Glomerular visceral epithelial cell (primary cell): ENCODE measurements at regions not wholly inside any gene's neighbourhood (a gene's known extent, or its start where the extent isn't known, plus 50 kb on each side); places are given as distances from the start of the nearest gene placed in this dataset.

ENCODE experiments used
- DNase-seq: peaks from one replicate; pipeline ENCODE4 v3.0.0-alpha.2; 2016; ENCODE audit errors: extremely low spot score

DNA sequence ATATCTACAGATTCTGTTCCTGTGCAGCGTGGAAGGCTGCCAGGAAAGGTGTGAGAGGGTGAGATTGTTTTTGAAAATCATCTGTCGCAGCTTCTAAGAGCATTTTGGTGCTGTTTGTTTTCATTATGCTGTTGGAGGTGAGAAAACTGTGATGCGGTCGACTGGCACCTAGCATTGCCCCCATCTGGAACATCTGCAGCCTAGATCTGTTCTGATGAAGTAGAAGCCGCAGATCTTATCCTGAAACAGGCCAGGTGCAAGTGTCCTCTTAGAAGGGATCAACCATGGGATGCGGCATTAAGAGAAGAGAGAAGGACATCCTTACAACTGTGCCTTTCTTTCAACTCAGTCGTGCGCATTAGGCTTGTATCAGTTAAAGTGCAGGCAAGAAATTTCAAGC, 167.3 kb downstream of the CDH26 start:
- no peak for DNase-seq

DNA sequence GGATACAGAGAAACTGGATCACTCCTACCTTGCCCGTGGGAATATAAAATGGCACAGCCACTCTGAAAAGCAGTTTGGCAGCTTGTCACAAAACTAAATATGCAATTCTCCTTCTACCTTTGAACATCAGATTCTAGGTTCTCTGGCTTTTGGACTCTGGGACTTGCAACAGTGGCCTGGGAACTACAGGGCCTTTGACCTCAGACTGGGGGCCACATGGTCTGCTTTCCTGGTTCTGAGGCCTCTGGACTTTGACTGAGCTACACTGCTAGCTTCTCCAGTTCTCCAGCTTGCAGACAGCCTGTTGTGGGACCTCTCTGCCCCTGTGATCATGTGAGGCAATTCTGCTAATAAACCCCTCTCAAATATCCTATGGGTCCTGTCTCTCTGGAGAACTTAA, 168.8 kb downstream of the CDH26 start:
- no peak for DNase-seq

DNA sequence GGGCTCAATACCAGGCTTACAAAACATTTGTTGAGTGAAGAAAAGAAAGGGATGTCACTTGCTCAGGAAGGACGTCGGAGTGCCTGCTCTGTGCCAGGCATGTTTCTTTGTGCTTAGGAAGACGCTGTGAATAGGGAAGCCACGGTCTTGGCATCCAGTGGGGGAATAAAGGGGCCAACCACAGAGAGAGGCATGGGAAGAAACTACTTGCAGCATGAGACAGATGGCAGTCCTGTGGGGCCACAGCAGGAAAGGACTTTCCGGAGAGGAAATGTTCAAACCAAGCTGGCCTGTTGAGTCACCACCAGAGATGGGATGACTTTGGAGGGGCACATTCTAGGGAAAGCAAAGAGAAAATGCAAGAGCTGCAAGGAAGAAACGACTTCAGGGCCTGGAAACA, 173.2 kb downstream of the CDH26 start:
- no peak for DNase-seq

DNA sequence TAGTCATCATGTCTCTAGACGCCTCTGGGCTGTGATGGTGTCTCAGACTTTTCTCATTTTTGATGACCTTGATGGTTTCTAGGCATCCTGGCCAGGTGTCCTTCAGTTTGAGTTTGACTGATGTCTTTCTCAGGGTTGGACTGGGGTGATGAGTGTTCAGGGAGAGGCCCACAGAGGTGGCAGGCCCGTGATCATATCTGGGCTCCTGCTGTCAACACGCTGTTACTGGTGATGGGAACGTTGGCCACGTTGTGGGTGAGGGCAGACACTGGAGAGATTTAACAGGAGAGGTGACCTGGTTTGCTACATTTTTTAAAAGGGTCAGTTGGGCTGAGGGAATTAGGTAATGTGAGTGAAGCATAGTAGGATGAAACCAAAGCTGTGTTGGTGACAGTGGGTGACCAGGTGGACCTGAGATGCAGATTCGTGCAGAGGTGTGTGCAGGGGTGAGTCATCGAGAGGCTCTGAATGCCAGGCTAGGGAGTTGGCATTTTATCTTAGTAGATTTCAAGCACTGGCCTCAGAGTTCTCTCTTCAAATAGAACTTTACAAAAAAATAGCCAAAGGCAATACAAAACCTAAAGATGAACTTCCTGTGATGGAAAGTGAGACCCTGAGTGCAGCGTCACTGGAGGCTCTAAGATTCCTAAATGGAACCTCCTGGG, 174.1 kb downstream of the CDH26 start:
- no peak for DNase-seq

DNA sequence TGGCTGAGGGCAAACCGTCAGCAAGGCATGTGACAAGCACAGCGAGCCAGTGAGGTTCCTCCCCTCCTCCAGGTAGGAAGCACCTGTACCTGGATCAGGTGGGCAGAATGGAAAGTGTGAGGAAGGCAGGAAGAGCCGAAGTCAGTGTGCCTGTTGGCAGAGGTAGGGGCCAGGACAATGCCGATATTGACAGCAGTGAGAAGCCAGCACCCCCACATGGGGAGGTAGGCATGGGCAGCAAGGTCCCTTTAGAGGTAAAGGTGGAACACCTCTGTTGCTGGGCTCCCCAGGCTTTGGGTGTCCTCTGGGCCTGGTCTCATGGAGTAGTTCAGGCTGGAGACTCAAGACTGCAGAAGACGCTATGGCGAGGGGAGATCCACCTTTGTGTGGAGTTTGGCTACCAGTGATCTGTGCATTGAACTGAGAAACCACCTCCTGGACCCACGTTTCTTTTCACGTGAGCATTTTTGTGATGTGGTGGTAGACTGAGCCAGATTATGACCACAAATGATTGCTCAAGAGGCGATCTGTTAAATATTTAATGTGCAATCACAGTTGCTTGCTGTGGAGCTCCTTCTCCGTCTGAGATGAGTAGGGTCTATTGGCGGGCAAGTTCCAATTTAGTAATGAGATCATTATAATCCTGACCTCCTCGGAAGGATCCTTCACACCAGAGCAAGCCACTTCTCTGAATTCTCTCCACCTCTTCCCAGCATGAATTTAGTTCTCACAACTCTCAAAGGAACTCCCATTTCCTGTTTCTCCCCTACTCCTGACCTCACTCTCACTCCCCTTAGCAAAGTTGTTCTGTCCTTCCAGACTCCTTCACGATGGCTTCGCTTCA, 174.8 kb downstream of the CDH26 start:
- DNase-seq: no peak

DNA sequence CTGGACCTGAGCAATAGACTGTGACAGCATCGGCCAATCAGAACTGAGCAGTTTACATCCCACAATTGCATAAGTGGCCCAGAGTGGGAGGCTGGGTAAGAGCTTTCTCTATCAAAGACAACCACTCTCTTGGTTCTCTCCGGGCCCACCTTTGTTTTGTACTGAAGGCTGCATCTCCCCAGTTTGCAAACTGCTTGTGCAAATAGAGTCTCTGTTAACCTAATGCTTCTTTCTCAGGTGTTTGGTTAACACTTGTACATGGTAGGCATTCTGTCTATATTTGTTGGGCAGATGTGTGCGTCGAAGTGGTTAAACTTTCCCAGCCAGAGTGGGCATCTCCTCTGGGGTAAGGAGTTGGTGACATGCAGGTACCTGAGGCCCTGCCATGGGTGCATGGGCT, 177.1 kb downstream of the CDH26 start:
- no peak for DNase-seq

DNA sequence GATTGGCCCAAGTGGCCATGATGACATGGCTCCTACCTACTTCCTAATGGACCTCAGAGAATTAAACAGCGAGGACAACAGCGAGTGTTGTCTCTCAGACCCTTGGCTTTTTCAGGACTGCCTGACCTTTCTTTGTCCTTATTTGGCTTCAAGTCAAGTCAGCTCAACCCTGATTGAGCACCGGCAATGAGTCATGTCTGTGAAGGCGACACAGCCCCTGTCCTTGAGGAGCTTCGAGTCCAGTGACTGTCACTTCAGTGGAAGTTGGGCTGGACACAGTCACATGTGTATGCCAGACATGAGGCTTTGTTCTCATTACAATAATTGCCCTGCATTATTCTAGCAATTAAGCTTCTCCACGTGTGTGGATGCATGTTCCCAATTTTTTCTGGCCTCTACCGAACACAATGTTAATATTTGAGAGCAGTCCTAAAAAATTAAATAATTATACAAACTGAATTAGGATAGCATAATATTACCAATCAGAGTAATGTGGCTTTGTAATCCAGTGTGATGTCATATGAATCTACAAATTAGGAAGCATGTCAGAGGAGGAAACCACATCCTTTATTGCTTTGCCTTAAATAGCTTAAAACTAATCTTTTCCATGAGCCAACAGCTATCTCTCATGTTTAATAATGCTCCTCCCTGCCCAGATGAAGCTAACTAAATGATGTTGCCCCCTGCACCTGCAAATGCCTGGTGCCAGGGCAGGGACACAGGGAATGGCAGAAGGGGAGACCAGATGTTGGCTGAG, 178.6 kb downstream of the CDH26 start:
- DNase-seq: no peak

DNA sequence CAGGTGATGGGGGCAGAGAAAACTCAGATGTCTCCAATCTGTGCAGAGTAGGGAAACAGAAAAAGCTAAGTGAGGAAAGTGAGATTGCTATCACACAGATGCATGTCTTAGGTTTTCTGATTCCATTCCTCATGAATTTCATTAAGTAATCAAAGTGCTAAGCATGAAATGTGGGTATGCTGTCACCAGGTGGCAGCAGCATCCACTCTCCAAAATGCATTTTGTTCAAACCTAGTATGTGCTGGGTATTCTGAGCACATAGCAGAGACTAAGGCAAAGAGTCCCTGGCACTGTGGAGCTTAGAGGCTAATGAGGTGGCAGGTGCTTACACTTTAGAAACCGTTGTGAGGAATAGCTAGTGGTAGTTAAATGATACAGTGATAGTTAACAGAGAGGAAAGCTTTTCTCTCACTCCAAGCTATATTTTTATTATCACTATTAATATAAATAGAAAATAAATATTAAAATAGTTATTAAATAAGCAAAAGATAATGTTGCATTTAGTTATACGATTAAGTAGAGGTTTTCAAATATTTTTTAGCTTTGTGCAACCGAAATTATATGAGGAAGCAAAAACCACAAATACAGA, 179.5 kb downstream of the CDH26 start:
- DNase-seq: no peak

DNA sequence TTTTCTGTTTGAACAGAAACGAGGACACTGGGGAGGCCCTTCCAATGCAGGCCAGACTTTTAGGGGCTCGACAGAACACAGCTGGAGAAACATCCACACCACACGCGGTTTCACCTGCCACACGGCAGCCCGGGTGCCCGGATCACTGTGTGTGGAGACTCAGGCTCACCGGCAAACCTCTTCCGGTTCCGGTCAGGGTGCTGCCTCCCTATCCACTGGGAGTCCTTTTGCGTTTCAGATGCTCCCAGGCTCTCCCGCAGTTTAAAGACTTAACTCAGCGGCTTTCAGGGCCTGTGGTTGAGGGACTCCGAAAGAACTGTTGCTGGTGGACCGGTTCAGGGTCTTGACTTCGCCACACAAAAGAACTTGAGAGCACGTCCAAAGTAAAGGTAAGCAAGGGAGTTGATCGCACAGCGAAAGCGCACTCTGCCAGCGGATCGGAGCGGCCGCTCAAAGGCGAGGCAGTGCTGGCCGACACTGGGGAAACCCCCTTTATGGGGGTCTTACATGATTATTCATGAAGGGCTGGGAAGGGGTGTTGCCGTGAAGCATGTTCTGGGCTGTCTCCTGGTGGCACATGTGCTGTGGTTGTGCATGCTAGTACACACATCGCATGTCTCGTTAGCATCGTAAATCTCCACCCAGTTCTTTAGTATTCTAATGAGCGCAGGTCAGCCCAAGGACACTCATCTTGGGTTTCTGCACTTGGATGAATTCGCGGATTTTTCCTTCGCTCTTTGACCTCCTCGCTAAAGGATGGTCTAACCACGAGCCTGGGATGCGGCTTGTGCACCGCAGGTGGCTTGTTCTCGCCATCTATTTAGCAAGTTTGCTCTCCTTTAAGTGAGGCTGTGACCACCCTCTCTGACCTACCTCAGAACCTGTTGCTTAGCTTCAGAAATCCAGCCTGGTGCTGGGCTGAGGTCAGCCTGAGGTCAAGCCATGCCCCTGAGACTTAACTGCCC, 180.3 kb downstream of the CDH26 start:
- DNase-seq: no peak

DNA sequence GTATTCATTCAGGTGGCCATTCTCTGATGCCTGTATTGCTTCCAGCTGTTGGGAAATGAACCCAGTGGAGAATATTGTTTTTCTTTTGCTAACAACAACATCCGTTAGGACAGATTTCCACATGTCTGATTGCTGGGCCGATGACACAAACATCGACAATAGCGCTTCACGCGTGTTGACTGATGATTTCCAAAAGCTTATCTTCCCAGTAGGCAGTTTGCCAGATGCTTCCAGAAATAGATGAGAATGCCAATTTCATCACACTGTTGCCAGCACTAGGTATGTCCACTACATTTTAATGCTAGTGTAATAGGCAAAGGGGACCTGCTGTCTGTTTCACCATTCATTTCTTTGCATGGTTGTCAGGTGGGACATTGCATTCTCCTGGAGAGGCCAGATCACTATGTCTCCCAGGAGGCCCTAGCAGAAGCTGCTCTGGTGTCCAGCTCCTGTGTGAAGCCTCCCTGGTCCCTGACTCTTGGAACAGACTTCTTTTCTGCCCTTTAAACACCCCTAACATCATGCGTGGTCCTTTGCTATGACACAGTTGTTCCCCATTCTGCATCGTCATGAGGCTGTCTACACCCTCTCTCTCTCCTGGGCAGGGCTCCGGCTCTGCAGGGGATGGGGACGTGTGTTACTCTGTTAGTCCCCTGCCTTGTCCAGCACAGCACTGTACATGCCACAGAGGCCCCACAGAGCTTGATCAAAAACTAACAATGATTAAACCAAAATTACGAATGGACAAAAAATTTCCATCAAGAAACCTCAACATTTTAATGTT, 181.6 kb downstream of the CDH26 start:
- DNase-seq: no peak

DNA sequence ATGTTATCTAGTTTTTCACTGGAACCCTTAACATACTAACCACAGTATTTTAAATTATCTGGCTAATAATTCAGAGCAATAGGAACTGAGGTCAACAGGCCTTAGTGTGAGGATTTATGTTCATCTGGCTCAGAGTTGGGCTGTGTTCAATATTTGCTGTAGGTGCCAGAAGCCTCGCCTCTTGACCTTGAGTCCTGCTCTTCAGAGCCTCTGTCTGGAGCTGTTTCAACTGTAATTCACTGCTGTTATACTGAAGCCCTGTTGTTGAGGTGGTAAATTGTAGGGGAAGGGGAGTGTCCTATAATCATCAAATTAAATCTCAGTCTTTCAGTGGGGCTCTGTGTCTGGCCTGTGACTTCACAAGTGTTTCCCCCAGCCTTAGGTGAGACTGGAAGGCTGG, 184.4 kb downstream of the CDH26 start:
- DNase-seq: no peak

DNA sequence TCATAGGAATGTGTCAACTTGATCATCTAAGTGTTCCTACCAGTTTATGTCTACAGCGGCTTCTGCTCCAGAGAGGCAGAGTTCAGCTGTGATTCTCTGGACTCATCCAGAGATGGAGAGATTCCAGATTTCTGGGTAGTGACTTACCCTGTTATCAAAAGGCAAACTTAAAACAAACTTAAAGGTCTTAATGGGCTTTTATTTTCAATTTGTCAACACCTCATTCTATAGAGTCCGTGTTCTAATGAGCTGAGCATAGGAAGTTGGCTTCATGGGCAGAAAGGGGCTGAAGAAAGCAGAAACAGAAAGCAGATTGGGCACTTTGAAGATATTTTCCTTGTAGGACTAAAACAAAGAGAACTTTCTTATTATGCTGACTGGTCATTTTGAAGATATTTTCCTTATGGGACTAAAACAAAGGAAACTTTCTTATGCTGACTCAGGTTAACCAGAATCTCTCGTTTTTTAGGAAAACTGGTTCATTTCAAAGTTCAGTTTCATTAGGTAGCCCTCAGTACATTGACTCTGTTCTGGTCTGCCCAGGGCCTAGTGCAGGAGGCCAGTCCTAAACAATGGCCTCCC, 185.1 kb downstream of the CDH26 start:
- no peak for DNase-seq

DNA sequence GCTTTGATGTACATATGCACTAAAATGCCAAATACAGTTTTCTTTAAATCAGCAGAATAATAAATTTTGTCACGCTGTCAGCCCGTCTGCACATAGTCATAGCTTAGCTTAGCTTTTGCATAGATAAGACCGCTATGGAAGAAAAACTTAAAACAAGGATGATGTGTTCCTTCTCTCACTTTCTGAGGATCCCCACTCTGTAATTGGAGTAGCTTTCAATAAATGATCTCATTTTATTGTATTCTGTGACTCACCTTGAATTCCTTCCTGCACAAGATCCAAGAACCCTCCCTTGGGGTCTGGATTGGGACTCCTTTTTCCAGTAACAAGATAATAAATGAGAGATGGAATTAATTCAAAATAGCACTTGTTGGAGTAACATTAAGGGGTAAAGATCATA, 186.2 kb downstream of the CDH26 start:
- no peak for DNase-seq

DNA sequence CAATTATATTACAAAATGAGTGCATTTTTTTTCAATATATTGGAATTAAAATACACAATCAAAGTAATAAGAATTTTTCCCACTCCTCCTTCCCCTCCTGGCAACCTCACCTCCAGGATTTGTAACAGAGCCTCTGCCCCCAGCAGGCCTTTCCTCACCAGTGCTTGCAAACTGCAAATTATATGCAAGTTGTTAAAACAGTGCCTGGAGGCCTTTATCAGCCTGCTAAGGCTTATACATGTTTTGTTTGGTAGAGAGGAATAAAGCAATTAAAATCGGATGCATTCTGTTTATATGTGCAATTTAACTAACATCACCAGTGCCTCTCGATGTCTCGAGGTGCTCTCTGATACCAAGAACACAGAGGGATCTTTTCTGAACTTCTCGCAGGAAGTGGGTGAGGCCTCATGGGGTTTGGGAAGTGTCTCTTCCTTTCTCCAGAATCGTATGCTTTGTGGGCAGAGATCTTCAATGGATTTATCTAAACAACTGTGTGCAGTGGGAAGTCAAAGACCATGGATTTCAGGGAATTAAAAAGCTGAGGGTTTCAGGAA, 186.8 kb downstream of the CDH26 start:
- no peak for DNase-seq

DNA sequence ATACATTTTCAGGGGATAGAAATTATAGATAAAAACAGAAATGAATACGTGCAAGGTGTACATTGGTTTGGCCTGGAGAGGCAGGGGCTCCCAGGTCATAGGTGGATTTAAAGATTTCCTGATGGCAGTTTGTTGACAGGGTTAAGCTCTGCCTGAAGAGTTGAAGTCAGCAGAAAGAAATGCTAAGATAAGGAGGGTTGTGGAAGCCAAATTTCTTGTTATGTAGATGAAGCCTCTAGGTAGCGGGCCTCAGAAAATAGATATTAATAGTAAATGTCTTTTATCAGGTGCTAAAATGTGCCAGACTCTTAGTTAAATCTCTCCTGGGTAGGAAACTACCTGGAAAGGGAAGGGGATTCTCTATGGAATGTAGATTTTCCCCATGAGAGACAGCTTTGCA, 188.8 kb downstream of the CDH26 start:
- no peak for DNase-seq

DNA sequence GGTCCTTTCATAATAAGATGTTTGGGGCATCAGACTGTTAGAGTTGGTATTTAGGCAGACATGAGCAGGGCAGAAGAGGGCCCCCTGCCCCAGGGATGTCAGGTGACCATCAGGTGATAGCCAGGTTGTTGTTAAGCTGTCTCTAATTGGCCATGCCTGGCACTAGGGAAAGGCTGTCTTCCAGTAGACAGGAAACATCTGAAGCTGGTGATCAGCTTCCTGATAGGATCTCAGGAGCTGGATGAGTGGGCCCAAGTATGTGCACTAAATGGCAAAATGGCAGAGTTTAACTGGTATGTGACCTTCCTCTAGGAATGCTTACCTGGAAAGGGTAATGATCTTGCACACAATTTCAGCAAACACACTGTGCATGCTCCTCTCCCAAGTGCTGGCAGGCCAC, 190.7 kb downstream of the CDH26 start:
- no peak for DNase-seq

DNA sequence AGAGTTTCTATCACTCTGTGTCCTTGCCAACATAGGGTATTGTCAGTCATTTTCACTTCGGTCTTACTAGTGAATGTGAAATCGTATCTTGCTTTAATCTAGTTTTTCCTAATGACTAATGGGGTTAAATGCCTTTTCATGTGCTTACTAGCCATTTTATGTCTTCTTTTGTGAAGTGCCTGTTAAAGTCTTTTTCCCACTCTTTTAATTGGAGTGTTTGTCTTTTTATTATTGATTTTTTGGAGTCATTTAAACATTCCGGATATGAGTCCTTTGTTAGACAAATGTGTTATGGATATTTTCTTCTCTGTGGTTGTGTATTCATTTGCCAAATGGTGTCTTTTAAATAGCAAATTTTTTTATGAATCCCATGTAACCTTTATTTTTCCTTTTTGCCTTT, 194.6 kb downstream of the CDH26 start:
- no peak for DNase-seq

DNA sequence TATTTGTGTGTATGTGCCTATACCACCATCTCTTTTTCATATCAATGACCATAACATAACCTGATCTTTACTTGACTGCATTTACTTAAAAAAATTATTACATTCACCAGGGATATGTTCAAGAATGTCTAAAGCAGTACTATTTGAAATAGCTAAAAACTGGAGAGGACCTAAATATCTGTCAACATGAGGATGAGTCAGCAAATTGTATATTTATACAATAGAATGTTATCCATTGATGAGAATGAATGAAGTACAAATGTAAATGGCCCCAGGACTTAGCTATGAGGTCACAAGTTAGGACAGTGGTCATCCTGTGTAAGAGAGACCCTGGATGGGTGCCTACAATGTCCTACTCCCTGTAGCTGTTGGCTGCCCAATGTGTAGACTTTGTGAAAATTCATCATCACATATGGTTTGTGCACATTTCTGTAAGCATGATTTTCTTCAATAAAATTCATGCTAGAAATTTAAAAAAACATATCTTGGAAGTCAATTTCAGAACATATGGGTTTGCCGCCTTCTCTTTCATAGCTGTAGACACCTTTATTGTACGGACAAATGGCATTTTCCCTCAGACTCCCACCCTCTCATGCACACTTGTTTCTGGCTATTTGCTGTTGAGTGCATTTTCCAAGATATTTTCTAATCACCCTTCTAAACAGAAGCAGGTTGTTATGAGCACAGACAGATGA, 202.4 kb downstream of the CDH26 start:
- no peak for DNase-seq

DNA sequence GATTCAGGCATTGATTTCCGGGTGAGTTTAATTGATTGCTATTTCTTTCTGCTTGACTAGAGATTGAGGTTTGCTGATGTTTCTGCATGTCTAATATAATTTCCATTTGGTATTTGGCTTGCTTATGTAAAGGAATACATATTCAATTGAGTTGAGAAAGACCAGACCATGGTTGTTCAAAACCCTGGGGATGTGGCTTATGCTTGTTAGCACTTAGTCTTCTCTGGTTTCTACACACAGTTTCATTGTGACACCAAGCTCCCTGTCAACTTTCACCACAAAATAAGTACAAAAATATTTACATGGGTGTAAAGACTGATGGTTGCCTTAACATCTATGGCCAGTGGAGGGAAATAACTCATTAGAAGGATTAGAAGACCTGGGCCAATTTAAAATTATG, 209.6 kb downstream of the CDH26 start:
- no peak for DNase-seq
